ENCODE measurements at regions not wholly inside any gene's neighbourhood (a gene's known extent, or its start where the extent isn't known, plus 50 kb on each side); places are given as distances from the start of the nearest gene placed in this dataset.
"Not testable (repeated sequence)": the region's sequence is repeated elsewhere in the genome, so short reads cannot be mapped to it uniquely, and the experiment has no call there.

DNA sequence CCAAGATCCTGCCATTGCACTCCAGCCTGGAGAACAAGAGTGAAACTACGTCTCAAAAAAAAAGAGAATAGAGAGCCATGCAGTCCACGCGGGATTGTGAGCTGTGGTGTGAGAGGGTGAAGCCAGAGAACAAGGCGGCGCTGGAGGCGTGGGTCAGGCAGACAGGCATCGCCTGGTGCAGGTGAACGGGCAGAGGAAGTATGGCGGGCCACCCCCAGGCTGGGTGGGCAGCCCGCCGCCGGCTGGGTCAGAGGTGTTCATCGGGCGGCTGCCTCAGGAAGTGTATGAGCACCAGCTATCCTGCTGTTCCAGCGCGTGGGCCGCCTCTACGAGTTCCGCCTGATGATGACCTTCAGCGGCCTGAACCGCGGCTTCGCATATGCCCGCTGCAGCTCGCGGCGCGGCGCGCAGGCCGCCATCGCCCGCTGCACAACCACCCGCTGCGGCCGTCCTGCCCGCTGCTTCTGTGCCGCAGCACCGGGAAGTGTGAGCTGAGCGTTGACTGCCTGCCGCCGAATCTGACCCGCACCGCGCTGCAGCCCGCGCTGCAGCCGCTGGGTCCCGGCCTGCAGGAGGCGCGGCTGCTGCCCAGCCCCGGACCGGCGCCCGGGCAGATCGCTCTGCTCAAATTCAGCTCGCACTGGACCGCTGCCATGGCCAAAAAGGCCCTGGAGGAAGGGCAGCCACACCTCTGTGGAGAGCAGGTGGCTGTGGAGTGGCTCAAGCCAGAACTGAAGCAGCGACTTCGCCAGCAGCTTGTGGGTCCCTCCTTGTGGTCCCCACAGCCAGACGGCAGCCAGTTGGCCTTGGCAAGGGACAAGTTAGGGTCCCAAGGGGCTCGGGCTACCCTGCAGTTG lies 95.5 kb upstream of the PLEKHM1 start:
- DNase-seq (ENCODE audit: low read depth in 3 of 3, low spot score in 2 of 3) = not testable (repeated sequence)

DNA sequence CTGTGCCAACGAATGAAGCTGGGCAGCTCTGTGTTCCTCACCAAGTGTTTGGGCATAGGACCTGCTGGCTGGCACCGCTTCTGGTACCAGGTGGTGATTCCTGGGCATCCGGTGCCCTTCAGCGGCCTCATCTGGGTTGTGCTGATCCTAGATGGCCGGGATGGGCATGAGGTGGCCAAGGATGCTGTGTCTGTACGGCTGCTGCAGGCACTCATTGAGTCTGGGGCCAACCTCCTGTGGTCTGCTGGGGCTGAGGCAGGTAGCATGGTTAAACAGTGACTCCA lies 96.1 kb upstream of the PLEKHM1 start:
- DNase-seq (ENCODE audit: low read depth in 3 of 3, low spot score in 2 of 3) = not testable (repeated sequence)

DNA sequence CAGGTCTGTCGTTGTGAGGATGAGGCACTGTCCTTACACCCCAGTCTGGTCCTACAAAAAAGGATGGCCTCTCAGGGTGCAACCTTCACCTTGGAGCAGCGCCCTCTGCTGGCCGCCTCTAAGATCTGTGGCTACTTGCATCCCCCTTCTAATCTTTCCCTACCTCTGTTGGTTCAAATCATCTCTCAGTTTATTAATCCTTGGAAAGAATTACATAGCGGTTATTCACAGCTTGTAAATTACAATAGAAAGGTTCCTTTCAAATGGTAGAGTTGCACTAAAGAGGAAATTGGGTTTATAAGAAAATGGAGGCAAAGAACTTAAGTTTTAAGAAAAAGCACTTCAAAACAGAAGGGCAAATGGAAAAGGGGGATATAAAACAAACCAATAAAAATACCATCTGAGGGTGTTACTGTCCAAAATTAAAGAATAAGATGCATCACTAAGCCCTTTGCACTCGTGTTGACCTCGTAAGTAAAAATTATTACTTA lies 102.0 kb upstream of the PLEKHM1 start:
- not testable (repeated sequence) for DNase-seq (ENCODE audit: low read depth in 3 of 3, low spot score in 2 of 3)

DNA sequence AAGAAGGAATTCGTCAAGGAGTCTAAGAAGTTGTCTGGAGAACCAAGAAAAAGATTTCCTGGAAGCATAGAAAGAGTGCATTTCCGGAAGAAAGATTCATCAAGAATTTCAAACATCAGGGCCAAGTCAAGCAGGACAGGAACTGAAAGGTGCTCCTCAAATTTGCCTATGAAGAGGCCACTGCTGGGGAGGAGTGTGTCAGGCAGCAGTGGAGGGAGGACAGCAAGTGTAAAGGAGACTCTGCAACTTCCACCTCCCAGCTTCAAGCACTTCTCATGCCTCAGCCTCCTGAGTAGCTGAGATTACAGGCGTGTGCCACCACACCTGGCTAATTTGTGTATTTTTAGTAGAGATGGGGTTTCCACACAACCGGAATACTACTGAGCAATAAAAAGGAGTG lies 105.8 kb upstream of the PLEKHM1 start:
- DNase-seq (ENCODE audit: low read depth in 3 of 3, low spot score in 2 of 3) = not testable (repeated sequence)

DNA sequence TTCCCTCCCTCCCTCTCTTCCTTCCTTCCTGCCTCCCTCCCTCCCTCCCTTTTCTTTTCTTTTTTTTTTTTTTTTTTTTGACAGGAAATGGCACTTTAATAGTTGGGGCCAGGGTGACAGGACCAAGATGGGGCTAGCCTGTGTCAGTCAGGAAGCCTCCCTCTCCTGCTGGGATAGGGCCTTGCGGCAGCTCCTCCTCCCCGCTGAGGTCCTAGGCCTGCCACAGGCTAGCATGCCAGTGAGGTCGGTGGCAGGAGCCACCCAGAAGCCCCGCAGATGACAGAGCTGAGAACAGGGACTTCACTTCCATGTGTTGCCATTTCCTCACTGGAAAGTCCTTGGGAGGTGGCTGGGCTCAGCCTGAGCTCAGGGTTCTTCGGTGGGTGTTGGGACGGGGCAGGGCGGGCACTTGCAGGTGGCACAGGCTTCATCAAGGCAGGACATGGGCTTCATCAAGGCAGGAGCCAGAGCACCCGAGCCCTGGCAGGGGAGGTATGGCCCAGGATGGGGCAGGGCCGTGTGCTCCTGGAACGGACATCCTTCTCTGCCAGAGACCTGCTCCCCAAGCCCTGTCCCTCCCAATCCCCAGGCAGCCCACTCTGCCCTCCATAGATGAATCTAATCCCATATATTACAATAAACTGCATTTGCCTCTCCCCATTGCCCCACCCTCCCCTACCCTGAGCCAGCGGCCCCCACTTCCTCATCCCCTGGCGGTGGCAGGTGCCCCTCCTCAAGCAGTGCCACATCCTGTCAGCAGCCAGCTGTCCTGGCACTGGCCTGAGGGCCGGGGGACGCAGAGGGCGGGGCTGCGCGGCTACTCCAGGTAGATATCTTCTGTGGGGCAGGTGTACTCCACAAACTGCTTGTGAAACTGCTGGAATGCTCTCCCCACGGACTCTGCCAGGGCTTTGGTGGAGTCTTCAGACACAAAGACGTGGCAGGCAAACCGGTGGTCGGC lies 109.8 kb upstream of the PLEKHM1 start:
- DNase-seq (ENCODE audit: low read depth in 3 of 3, low spot score in 2 of 3) = not testable (repeated sequence)

DNA sequence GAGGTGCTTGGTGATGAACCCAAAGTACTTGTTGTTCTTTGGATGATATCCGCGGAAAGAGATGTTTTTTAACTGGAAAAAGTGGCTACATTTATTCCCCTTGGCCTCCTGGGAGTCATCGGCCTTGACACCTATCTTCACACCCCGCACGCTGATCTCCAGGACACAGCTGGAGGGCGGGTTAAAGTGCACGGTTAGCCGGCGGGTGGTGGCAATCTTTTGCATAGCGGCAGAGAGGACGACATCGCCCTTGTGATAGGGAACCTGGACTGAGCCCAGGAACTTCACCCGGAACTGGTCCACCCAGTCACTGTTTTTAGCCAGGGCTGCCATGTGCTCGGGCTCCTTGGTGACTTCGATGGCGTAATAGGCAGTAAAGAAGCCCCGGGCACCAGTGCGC lies 110.5 kb upstream of the PLEKHM1 start:
- DNase-seq (ENCODE audit: low read depth in 3 of 3, low spot score in 2 of 3) = not testable (repeated sequence)

DNA sequence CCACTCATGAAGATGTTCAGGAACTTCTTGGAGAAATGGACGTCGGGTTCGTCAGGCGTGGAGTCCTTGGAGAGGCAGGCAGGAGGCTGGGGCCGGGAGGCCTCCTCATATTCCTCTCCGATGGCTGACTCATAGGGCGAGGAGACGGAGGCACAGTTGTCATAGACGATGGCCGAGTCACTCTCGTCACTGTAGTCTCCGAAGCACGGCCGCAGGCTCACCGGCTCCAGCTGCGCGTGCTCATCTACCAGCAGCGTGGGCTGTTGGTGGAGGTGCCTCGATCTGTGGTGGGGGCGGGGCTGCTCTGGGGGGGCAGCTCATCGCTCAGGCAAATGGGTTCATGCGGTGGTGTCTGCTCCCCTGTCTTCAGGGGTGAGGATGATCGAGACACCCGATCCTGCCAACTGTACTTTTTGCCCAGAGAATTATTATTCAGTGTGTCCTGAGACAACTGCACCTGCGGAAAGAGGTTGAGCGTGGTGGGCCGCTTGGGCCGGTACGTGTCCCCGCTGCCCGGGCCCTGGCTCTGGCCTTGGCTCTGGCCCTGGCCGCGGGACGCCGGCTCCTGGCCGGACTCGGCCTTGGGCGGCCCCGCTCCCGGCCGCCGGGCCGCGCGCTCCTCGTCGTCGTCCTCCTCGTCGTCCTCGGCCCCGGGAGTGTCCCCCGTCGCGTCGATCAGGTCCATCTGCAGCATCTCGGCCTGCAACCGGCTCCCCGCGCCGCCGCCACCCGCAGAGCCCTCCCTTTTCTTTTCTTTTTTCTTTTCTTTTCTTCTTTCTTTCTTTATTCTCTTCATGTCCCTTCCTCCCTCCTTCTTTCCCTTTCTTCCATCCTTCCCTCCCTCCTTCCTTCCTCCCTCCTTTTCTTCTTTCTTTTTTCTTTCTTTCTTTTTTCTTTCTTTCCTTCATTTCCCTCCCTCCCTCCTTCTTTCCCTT lies 111.4 kb upstream of the PLEKHM1 start:
- not testable (repeated sequence) for DNase-seq (ENCODE audit: low read depth in 3 of 3, low spot score in 2 of 3)

DNA sequence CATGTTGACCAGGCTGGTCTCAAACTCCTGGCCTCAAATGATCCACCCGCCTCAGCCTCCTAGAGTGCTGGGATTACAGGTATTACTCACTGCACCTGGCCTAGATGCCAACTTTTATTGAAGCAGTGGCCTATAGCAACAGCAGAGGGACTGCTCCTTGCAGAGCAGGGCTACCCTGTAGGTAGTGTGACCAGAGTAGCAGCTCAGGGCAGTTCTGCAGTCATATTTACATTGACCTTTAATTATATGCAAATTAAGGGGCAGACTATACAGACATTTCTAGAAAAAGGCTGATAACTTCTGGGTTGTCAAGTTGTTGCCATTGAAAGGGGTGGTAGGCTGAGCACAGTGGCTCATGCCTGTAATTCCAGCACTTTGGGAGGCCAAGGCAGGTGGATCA lies 115.2 kb upstream of the PLEKHM1 start:
- DNase-seq (ENCODE audit: low read depth in 3 of 3, low spot score in 2 of 3) = not testable (repeated sequence)

DNA sequence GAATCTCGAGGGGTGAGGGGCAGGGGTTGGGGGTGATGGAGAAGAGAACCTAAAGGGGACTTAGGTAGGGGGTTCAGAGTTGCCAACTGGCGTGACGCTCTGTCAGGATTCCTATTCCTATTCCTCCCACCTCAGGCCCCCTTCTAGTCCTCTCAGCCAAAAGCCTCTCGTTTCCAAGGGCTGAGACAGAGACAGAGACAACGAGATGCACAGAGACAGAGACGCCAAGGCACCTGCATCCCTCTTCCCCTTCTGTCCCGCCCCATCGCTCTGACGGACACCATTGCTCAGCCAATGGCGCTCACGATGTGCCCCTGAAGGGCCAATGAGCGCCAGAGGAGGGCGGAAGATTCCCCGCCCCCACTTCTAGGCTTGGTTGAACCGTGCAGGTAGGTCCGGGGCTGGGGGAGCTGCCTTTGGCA lies 129.5 kb upstream of the PLEKHM1 start:
- peak in 1 of 3 donors; percentile 34 for DNase-seq (ENCODE audit: low read depth in 3 of 3, low spot score in 2 of 3)

DNA sequence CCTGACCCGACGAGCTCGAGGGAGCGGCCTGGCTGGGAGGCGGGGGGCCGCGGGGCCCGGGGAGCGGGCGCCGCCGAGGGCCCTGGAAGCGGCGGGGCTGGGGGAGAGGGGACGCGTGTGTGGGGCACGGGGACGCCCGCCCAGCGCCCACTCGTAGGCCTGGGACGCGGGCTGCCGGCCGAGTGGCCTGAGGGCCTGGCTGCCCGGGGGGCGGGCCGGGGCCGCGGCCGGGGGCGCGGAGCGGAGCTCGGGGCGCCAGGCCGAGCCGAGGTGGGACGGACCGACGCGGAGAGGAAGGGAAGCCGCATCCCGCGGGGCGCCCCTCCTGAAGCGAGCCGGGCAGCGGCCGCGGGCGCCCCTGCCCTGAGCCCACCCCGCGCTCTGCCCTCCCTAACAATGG lies 129.9 kb upstream of the PLEKHM1 start:
- not testable (repeated sequence) for DNase-seq (ENCODE audit: low read depth in 3 of 3, low spot score in 2 of 3)

DNA sequence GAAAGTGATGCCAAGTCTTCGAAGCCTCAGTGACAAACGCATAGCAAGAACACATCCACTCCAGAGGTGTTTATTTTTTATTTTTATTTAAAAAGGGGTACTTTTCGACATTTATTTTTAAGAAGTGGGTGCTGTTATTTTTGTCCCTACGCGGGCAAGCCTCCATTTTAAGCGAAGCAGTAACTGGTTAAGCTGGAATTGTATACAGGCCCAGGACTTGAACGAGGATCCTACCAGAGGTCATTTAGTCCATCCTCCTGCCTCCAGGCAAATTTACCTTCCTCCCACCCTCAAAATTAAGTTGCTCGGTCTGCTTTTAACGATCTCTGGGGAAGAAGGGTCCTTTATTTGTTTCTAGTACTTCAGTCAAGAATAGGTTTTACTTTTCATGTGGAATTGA lies 130.6 kb upstream of the PLEKHM1 start:
- DNase-seq (ENCODE audit: low read depth in 3 of 3, low spot score in 2 of 3) = not testable (repeated sequence)

DNA sequence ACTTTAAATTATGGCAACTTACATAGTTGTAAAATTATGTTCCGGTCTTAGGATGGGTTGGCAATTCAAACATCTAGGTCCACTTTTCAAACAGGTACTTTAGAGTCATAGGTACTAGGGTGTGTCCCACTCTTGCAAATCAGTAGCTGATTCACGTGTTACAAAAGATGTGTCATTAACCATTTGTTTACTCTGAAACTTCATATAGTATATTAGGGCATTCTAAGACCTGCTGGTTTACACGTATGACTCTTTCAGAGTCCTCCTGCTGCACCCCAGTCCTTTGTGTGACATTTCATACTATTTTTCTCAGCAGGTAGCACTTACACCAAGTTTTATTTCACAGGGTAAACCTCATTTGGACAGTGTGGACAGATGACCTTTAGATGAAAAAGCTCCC lies 131.8 kb upstream of the PLEKHM1 start:
- not testable (repeated sequence) for DNase-seq (ENCODE audit: low read depth in 3 of 3, low spot score in 2 of 3)

DNA sequence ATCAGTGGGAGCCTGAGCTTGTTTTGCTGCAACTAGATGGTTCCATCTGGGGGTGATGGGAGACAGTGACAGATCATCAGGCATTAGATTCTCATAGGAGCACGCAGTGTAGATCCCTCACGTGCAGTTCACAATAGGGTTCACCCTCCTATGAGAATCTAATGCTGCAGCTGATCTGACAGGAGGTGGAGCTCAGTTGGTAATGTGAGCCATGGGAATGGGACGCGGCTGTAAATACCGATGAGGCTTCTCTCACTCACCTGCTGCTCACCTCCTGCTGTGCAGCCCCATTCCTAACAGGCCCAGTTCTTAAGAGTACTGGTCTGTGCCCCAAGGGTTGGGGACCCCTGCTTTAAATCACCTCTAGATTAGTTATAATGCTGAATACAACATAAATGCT lies 137.5 kb upstream of the PLEKHM1 start:
- no peak for DNase-seq (ENCODE audit: low read depth in 3 of 3, low spot score in 2 of 3)

DNA sequence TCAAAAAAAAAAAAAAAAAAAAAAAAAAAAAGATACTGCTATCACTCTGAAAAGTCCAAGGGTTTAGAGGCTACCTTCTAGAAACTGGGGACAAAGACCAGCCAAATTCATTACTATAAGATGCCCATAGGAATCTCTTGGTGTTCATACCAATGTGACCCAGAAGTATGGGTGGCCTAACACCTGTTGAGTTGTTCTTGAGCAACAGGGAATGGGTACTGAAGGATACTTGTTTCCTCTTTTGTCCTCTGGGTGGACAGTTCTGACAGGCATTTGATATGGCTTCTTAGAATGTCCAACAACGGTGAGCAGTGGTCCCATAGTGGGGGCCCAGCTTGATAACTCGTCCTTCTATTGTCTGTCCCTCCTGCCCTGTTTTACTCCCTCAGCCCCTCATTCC lies 141.4 kb upstream of the PLEKHM1 start:
- DNase-seq (ENCODE audit: low read depth in 3 of 3, low spot score in 2 of 3) = no peak

DNA sequence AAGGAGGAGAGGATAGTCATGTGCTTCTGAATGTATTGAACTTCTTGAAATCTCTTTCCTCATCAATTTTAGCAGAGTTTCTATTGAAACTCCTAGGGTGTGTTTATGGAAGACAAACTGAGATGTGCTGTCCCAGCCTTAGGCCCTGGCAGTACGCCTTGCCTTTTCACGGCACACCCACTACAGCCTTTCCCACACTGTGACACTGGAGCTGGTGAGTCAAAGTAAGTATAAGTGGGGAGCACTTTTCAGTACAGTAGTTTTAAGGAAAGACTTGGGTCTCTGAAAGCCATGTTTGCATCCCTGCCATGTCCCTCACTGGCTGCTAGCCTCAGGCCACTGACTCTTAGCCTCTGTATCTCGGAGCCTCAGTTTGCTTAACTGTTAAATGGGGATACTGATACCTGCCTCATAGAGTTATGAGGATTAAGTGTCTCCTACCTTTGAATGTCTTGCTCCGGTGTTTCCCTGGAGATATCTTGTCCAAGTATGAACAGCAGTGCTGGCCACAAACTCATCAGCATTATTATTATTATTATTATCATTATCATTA lies 144.7 kb upstream of the CRHR1 start:
- DNase-seq (ENCODE audit: low read depth in 3 of 3, low spot score in 2 of 3) = no peak

DNA sequence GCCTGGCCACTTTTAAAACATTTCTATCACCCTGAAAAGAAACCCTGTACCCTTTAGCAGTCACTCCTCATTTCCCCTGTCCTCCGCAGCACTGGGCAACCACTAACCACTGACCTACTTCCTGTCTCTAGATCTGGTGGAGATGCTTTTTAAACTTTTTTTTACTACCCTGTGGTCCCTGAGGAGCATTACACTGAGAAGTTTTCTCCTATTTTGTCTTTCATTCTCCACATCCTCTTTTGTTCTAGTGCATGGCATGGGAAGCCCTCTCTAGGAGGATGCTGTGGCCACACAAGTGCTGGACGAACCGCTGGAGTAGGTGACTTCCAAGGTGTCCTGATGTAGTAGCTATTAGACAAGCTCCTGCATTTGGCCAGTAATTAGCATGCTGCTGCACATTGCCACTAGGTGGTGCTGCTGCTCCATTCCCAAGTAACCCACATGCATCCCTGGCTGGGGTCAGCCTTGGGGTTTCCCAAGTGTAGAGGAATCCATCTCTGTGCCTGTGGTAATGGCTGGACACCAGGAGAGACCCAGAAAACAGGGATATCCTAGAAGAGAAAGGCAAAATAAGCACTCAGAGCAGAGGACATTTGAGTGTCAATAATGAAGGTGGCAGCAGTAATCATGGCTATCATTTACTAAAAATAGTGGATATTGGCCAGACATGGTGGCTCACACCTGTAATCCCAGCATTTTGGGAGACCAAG lies 143.8 kb upstream of the CRHR1 start:
- DNase-seq (ENCODE audit: low read depth in 3 of 3, low spot score in 2 of 3) = peak; percentile 53 to 61 (median 54)

DNA sequence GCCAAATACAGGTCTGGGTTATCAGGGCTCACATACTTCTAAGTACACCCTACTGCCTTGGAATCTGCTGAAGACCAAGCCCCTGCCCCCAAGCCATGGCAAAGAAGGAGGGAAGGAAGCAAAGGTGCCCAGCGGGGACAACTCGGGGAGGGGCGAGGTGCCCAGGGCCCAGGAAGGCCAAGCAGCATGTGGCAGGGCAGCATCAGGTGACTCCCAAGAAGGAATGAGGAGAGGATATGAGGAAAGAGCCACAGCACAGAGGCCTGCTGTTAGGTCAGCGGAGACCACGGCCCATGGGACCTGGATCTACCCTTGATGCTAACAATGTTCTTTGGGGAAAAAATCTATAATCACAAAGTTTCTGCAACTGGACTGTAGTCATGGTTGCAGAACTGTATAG lies 142.6 kb upstream of the CRHR1 start:
- no peak for DNase-seq (ENCODE audit: low read depth in 3 of 3, low spot score in 2 of 3)

DNA sequence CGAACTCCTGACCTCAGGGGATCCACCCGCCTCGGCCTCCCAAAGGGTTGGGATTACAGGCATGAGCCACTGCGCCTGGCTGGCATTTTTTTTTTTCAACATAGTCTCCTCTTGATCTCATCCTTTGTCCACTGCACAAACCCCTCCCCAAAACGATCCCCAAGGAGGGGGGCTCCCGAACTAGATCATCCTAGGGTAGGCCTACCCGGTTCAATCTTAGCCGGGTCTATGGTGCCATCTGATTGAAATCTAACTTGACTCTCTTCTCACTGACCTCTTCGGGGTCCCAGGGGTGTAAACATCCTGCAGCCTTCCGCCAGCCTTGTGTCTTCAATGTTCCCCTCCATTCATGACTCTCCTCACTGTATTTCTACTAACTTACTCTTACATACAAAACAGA lies 140.5 kb upstream of the CRHR1 start:
- no peak for DNase-seq (ENCODE audit: low read depth in 3 of 3, low spot score in 2 of 3)

DNA sequence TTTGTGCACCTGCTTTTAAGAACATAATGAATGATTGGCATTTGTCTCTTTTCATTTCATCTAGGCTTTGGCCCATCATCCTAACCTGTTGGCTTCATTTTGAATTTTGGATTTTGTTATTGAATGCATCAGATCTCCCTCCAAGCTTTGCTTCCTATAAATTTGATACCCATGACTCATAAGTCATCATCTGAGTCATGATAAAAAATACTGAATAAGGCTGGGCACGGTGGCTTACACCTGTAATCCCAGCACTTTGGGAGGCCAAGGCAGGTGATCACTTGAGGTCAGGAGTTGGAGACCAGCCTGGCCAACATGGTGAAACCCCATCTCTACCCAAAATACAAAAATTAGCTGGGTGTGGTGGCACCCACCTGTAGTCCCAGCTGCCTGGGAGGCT lies 139.5 kb upstream of the CRHR1 start:
- not testable (repeated sequence) for DNase-seq (ENCODE audit: low read depth in 3 of 3, low spot score in 2 of 3)

DNA sequence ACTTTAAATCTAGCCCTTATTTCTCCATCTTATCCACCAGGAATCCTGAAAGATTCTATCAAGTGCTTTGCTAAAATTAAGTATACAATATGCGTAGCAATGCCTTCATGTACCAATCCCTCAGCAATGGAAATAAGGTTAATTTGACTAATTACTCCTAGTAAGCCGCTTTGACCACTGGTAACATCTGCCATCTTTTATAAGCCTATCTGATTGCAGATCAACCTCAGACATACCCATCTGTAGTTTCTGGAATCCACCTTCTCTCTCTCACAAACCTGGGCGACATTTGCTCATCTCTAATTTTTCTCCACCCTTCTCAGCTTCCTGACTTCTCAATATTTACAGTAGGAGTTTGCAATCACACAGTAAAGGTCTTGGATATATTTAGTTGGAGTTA lies 138.8 kb upstream of the CRHR1 start:
- no peak for DNase-seq (ENCODE audit: low read depth in 3 of 3, low spot score in 2 of 3)

All from right renal cortex interstitium (tissue), 3 donors.